ENCODE measurements at regions not wholly inside any gene's neighbourhood (a gene's known extent, or its start where the extent isn't known, plus 50 kb on each side); places are given as distances from the start of the nearest gene placed in this dataset.

GRCh38 chr21:28699596-28700259 lies 292.9 kb downstream of the LTN1 start:
- Mint-ChIP-seq H3K27me3 (ENCODE audit: low read depth) (no peaks in the 10 kb centered on the region), H3K36me3 (ENCODE audit: low read depth) (no peaks in the 10 kb centered on the region), H3K27ac (no peak overlapping the region), H3K4me3 (no peak overlapping the region), H3K4me1 (peaks cover 26% of the 10 kb centered on the region), H3K9me3 (peaks cover 20% of the 10 kb centered on the region)
- no peak for TF ChIP-seq CTCF (IDR thresholded peaks at IDR 0.05; ENCODE audit: unreplicated experiment in 3 of 3)

- Mint-ChIP-seq H3K9me3 (peaks cover 20% of the 10 kb centered on the region), H3K27ac (no peak overlapping the region)
- no peak for TF ChIP-seq CTCF (IDR thresholded peaks at IDR 0.05; ENCODE audit: unreplicated experiment in 3 of 3)
Observed at GRCh38 chr21:28699186-28699585, 293.5 kb downstream of the LTN1 start.

GRCh38 chr21:28696844-28697410 lies 295.8 kb downstream of the LTN1 start:
- Mint-ChIP-seq H3K4me1 (peaks cover 15% of the 10 kb centered on the region), H3K36me3 (ENCODE audit: low read depth) (no peaks in the 10 kb centered on the region), H3K27ac (no peak overlapping the region), H3K27me3 (ENCODE audit: low read depth) (no peaks in the 10 kb centered on the region), H3K4me3 (no peak overlapping the region), H3K9me3 (peaks cover 13% of the 10 kb centered on the region)
- no peak for TF ChIP-seq CTCF (IDR thresholded peaks at IDR 0.05; ENCODE audit: unreplicated experiment in 3 of 3)

More at GRCh38 chr21:28699186-28699585, 293.5 kb downstream of the LTN1 start:
- Mint-ChIP-seq H3K27me3 (ENCODE audit: low read depth) (no peaks in the 10 kb centered on the region), H3K36me3 (ENCODE audit: low read depth) (no peaks in the 10 kb centered on the region), H3K4me1 (peaks cover 21% of the 10 kb centered on the region), H3K4me3 (no peak overlapping the region)

GRCh38 chr21:28693476-28693875 lies 299.2 kb downstream of the LTN1 start:
- H3K36me3 Mint-ChIP-seq (ENCODE audit: low read depth) = no peaks in the 10 kb centered on the region
- H3K4me1 Mint-ChIP-seq = peaks cover 5% of the 10 kb centered on the region
- peaks cover 2% of the 10 kb centered on the region for H3K9me3 Mint-ChIP-seq
- no peaks in the 10 kb centered on the region for H3K27me3 Mint-ChIP-seq (ENCODE audit: low read depth)
- no peak for TF ChIP-seq CTCF (IDR thresholded peaks at IDR 0.05; ENCODE audit: unreplicated experiment in 3 of 3)
- no peak overlapping the region for H3K4me3 Mint-ChIP-seq
- H3K27ac Mint-ChIP-seq = no peak overlapping the region

- Mint-ChIP-seq H3K4me1 (peaks cover 5% of the 10 kb centered on the region), H3K36me3 (ENCODE audit: low read depth) (no peaks in the 10 kb centered on the region), H3K4me3 (no peak overlapping the region), H3K27me3 (ENCODE audit: low read depth) (no peaks in the 10 kb centered on the region), H3K9me3 (peaks cover under 1% of the 10 kb centered on the region), H3K27ac (no peak overlapping the region)
- no peak for TF ChIP-seq CTCF (IDR thresholded peaks at IDR 0.05; ENCODE audit: unreplicated experiment in 3 of 3)
Observed at GRCh38 chr21:28690196-28690595, 302.5 kb downstream of the LTN1 start.

GRCh38 chr21:28688381-28688780 lies 304.3 kb downstream of the LTN1 start:
- Mint-ChIP-seq H3K27ac (no peak overlapping the region), H3K36me3 (ENCODE audit: low read depth) (no peaks in the 10 kb centered on the region), H3K27me3 (ENCODE audit: low read depth) (no peaks in the 10 kb centered on the region), H3K4me3 (no peak overlapping the region), H3K4me1 (peaks cover 5% of the 10 kb centered on the region), H3K9me3 (no peaks in the 10 kb centered on the region)
- no peak for TF ChIP-seq CTCF (IDR thresholded peaks at IDR 0.05; ENCODE audit: unreplicated experiment in 3 of 3)

Measured in nephron (organoid).